Keratinocyte (primary cell): ENCODE measurements at regions not wholly inside any gene's neighbourhood (a gene's known extent, or its start where the extent isn't known, plus 50 kb on each side); places are given as distances from the start of the nearest gene placed in this dataset.

Source experiments
- DNase-seq: peaks from one replicate; pipeline ENCODE4 v3.0.0-alpha.2; 2011; ENCODE audit warnings: low read depth, missing footprints, low spot score
- FAIRE-seq: peaks from 2 replicates; lab custom pipeline; 2011; peaks lifted over from hg19 to GRCh38; lab: Jason Lieb, UNC
- H2AFZ ChIP-seq: 2 replicates; pipeline ENCODE4 v1.6.0; 2012; ENCODE audit warnings: low read length, control low read depth, inconsistent platforms; ENCODE audit not compliant: control insufficient read depth
- H3K27ac ChIP-seq: 2 replicates; pipeline ENCODE4 v1.5.1; 2011; ENCODE audit warnings: low read length; ENCODE audit not compliant: control insufficient read depth, insufficient read depth
- H3K27me3 ChIP-seq: 3 replicates; pipeline ENCODE4 v1.6.0; 2011; ENCODE audit warnings: low read length; ENCODE audit not compliant: control insufficient read depth, insufficient read depth; ENCODE audit errors: extremely low read depth
- H3K36me3 ChIP-seq, 2 experiments: 2 replicates in 1 of 2; 3 replicates in 1 of 2; pipeline ENCODE4 v1.5.1; 2011; ENCODE audit warnings: low read length in 2 of 2, mild to moderate bottlenecking in 1 of 2; ENCODE audit not compliant: control insufficient read depth in 2 of 2, insufficient read depth in 2 of 2; ENCODE audit errors: extremely low read depth in 1 of 2
- H3K4me1 ChIP-seq: 3 replicates; pipeline ENCODE4 v1.5.1; 2011; ENCODE audit warnings: low read length; ENCODE audit not compliant: control insufficient read depth, insufficient read depth; ENCODE audit errors: extremely low read depth
- H3K4me2 ChIP-seq: 3 replicates; pipeline ENCODE4 v1.6.0; 2011; ENCODE audit warnings: low read depth, low read length; ENCODE audit not compliant: control insufficient read depth, insufficient read depth; ENCODE audit errors: extremely low read depth
- H3K4me3 ChIP-seq, 3 experiments: fragments of 200-600 bp in 1 of 3; sonication (generic) in 1 of 3; 2 replicates in 2 of 3; 3 replicates in 1 of 3; pipeline ENCODE4 v1.5.1; 2011 to 2016; ENCODE audit warnings: low read length in 3 of 3, mild to moderate bottlenecking in 3 of 3, control low read depth in 2 of 3, inconsistent platforms in 1 of 3, low read depth in 1 of 3, mixed read lengths in 1 of 3, mixed run types in 1 of 3, moderate library complexity in 1 of 3; ENCODE audit not compliant: control insufficient read depth in 2 of 3, insufficient read depth in 2 of 3; ENCODE audit errors: extremely low read depth in 1 of 3
- H3K79me2 ChIP-seq: 2 replicates; pipeline ENCODE4 v1.6.0; 2012; ENCODE audit warnings: low read length; ENCODE audit not compliant: control insufficient read depth, insufficient read depth
- H3K9ac ChIP-seq: 3 replicates; pipeline ENCODE4 v1.6.0; 2011; ENCODE audit warnings: low read length; ENCODE audit not compliant: control insufficient read depth, insufficient read depth; ENCODE audit errors: extremely low read depth
- H3K9me1 ChIP-seq: 3 replicates; pipeline ENCODE4 v1.6.0; 2011; ENCODE audit warnings: low read length; ENCODE audit not compliant: control insufficient read depth, insufficient read depth; ENCODE audit errors: extremely low read depth
- H3K9me3 ChIP-seq: 2 replicates; pipeline ENCODE4 v1.5.1; 2012; ENCODE audit warnings: low read depth, low read length; ENCODE audit not compliant: control insufficient read depth
- H4K20me1 ChIP-seq: 3 replicates; pipeline ENCODE4 v1.6.0; 2011; ENCODE audit warnings: low read length; ENCODE audit not compliant: control insufficient read depth, insufficient read depth; ENCODE audit errors: extremely low read depth
- EZH2 ChIP-seq: IDR thresholded peaks from one replicate; pipeline ENCODE4 v1.6.1; 2012; ENCODE audit warnings: inconsistent platforms, mild to moderate bottlenecking, low read length, moderate library complexity
- dilution Hi-C: fragments of 300-500 bp; cut with MboI; formaldehyde crosslinking; loops from one replicate; pipeline ENCODE4 v1.7.0; 2020; ENCODE audit warnings: low sequenced_read_pairs; ENCODE audit not compliant: extremely low pct_ligation_motif_present
- TF ChIP-seq, protein P1 (sequence below), 3 experiments: IDR thresholded peaks in 1 of 3; conservative IDR thresholded peaks in 1 of 3; optimal IDR thresholded peaks in 1 of 3; 2 replicates in 2 of 3; 3 replicates in 1 of 3; pipeline versions ENCODE3 to v1.5.1; 2011; ENCODE audit warnings: low read length in 3 of 3, mild to moderate bottlenecking in 3 of 3, moderate library complexity in 2 of 3, control low read depth in 1 of 3, inconsistent platforms in 1 of 3; ENCODE audit not compliant: insufficient read depth in 2 of 3; ENCODE audit errors: extremely low read depth in 1 of 3

- no peaks in the 10 kb centered on the region for H3K9me3 ChIP-seq
- no peaks in the 10 kb centered on the region for H3K9me1 ChIP-seq
- H3K4me2 ChIP-seq: no peak overlapping the region
- H3K36me3 ChIP-seq: no peaks in the 10 kb centered on the region
- no peak for FAIRE-seq
- DNase-seq: no peak
- no peaks in the 10 kb centered on the region for H3K4me1 ChIP-seq
- no peak for TF ChIP-seq EZH2
- TF ChIP-seq, protein P1, sequence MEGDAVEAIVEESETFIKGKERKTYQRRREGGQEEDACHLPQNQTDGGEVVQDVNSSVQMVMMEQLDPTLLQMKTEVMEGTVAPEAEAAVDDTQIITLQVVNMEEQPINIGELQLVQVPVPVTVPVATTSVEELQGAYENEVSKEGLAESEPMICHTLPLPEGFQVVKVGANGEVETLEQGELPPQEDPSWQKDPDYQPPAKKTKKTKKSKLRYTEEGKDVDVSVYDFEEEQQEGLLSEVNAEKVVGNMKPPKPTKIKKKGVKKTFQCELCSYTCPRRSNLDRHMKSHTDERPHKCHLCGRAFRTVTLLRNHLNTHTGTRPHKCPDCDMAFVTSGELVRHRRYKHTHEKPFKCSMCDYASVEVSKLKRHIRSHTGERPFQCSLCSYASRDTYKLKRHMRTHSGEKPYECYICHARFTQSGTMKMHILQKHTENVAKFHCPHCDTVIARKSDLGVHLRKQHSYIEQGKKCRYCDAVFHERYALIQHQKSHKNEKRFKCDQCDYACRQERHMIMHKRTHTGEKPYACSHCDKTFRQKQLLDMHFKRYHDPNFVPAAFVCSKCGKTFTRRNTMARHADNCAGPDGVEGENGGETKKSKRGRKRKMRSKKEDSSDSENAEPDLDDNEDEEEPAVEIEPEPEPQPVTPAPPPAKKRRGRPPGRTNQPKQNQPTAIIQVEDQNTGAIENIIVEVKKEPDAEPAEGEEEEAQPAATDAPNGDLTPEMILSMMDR (optimal IDR thresholded peaks at IDR 0.05 in 1 of 3, IDR thresholded peaks at IDR 0.05 in 1 of 3, conservative IDR thresholded peaks at IDR 0.05 in 1 of 3; ENCODE audit: extremely low read depth in 1 of 3, insufficient read depth in 2 of 3, low read length in 3 of 3): no peak
- no peak overlapping the region for H3K27ac ChIP-seq
- H3K9ac ChIP-seq: no peak overlapping the region
- no peaks in the 10 kb centered on the region for H4K20me1 ChIP-seq
- H2AFZ ChIP-seq: no peak overlapping the region
- no peaks in the 10 kb centered on the region for H3K79me2 ChIP-seq
- dilution Hi-C loops: no loop called here
- no peak overlapping the region for H3K4me3 ChIP-seq
- no peaks in the 10 kb centered on the region for H3K27me3 ChIP-seq
Measured at GRCh38 chr3:83393276-83393675, 1565.5 kb upstream of the CADM2 start.

- dilution Hi-C loops: no loop called here
- Histone ChIP-seq H3K4me3 (no peak overlapping the region), H3K4me2 (no peak overlapping the region), H3K79me2 (no peaks in the 10 kb centered on the region), H3K4me1 (no peaks in the 10 kb centered on the region), H3K27ac (no peak overlapping the region), H3K9me1 (no peaks in the 10 kb centered on the region), H3K9me3 (peaks cover 1% of the 10 kb centered on the region), H4K20me1 (no peaks in the 10 kb centered on the region), H3K27me3 (no peaks in the 10 kb centered on the region), H3K36me3 (no peaks in the 10 kb centered on the region), H3K9ac (no peak overlapping the region), H2AFZ (no peak overlapping the region)
- DNase-seq: no peak
- FAIRE-seq: no peak
- TF ChIP-seq EZH2: no peak
Measured at GRCh38 chr3:83403927-83404326, 1554.9 kb upstream of the CADM2 start.

- dilution Hi-C loops: no loop called here
- Histone ChIP-seq H3K4me2 (no peak overlapping the region), H4K20me1 (no peaks in the 10 kb centered on the region), H3K9me1 (no peaks in the 10 kb centered on the region), H2AFZ (no peak overlapping the region), H3K36me3 (no peaks in the 10 kb centered on the region), H3K27me3 (no peaks in the 10 kb centered on the region), H3K4me3 (no peak overlapping the region), H3K4me1 (no peaks in the 10 kb centered on the region), H3K79me2 (no peaks in the 10 kb centered on the region), H3K9ac (no peak overlapping the region), H3K27ac (no peak overlapping the region), H3K9me3 (no peaks in the 10 kb centered on the region)
- FAIRE-seq: no peak
- DNase-seq: no peak
- no peak for TF ChIP-seq EZH2
- TF ChIP-seq, protein P1 (optimal IDR thresholded peaks at IDR 0.05 in 1 of 3, IDR thresholded peaks at IDR 0.05 in 1 of 3, conservative IDR thresholded peaks at IDR 0.05 in 1 of 3; ENCODE audit: extremely low read depth in 1 of 3, insufficient read depth in 2 of 3, low read length in 3 of 3): no peak
Measured at GRCh38 chr3:83426300-83426699, 1532.5 kb upstream of the CADM2 start.
